Type B pancreatic cell (in vitro differentiated cells): ENCODE measurements at regions not wholly inside any gene's neighbourhood (a gene's known extent, or its start where the extent isn't known, plus 50 kb on each side); places are given as distances from the start of the nearest gene placed in this dataset.

Experiments
- DNase-seq: peaks from one replicate; pipeline ENCODE4 v3.0.0; 2021; ENCODE audit warnings: mixed read lengths; ENCODE audit not compliant: unreplicated experiment; ENCODE audit errors: extremely low spot score
- H3K27ac Mint-ChIP-seq: 2 replicates; pipeline ENCODE4 v1.8.0; 2021; ENCODE audit warnings: mild to moderate bottlenecking, mixed read lengths
- H3K27me3 Mint-ChIP-seq: 2 replicates; pipeline ENCODE4 v1.8.0; 2021; ENCODE audit warnings: mixed read lengths
- H3K36me3 Mint-ChIP-seq: 2 replicates; pipeline ENCODE4 v1.8.0; 2021; ENCODE audit warnings: mixed read lengths
- H3K4me1 Mint-ChIP-seq: one replicate; pipeline ENCODE4 v1.8.0; 2021; ENCODE audit warnings: mixed read lengths; ENCODE audit not compliant: unreplicated experiment
- H3K4me3 Mint-ChIP-seq: 2 replicates; pipeline ENCODE4 v1.8.0; 2021; ENCODE audit warnings: mild to moderate bottlenecking, mixed read lengths
- H3K9me3 Mint-ChIP-seq: 2 replicates; pipeline ENCODE4 v1.8.0; 2021; ENCODE audit warnings: mixed read lengths
- TF ChIP-seq, protein P1 (sequence below): fragments of 200-600 bp; sonication (generic); conservative IDR thresholded peaks from 2 replicates; pipeline ENCODE4 v1.5.0; 2021; ENCODE audit warnings: antibody characterized with exemption, mild to moderate bottlenecking

DNA sequence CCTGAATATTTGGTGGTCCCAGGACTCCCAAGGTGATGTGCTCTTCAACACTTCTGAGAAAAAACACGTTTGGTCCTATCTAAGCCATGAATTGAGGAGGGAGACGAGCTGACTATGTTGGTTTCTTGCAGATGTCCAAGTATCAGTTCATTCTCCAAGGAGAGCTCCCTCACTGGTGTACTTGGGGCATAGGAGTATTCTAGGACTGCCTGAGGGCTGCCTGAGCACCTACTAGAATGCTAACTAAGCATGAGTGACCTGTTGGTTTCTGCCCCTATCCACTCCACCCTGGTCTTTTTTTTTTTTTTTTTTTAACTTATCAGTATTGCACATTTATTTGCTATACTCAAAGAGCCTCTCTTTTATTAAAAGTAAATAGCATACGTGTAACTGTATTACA lies 200.5 kb upstream of the FANCL start:
- DNase-seq: no peak
- TF ChIP-seq, protein P1, sequence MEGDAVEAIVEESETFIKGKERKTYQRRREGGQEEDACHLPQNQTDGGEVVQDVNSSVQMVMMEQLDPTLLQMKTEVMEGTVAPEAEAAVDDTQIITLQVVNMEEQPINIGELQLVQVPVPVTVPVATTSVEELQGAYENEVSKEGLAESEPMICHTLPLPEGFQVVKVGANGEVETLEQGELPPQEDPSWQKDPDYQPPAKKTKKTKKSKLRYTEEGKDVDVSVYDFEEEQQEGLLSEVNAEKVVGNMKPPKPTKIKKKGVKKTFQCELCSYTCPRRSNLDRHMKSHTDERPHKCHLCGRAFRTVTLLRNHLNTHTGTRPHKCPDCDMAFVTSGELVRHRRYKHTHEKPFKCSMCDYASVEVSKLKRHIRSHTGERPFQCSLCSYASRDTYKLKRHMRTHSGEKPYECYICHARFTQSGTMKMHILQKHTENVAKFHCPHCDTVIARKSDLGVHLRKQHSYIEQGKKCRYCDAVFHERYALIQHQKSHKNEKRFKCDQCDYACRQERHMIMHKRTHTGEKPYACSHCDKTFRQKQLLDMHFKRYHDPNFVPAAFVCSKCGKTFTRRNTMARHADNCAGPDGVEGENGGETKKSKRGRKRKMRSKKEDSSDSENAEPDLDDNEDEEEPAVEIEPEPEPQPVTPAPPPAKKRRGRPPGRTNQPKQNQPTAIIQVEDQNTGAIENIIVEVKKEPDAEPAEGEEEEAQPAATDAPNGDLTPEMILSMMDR: no peak
- Mint-ChIP-seq H3K4me3 (no peak overlapping the region), H3K36me3 (no peaks in the 10 kb centered on the region), H3K27me3 (no peaks in the 10 kb centered on the region), H3K27ac (no peak overlapping the region), H3K9me3 (no peaks in the 10 kb centered on the region), H3K4me1 (no peaks in the 10 kb centered on the region)

DNA sequence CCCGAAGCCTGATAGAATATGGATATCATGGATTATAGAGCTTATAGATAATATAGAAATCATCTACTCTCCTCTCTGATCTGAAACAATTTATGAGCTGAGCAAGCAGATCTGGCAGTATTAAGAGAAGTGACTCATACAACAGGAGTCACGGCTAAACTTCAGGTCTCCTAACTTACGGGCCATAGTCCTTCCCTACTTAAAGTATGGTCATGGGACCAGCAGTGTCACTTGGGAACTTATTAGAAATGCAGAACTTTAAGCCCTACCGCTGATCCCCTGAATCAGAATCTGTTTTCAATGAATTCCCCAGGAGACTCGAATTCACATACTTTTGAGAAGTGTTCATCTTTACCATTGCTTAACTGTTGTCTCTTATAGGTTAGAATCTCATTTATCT lies 195.7 kb upstream of the FANCL start:
- Mint-ChIP-seq H3K27me3 (no peaks in the 10 kb centered on the region), H3K36me3 (no peaks in the 10 kb centered on the region), H3K4me1 (no peaks in the 10 kb centered on the region), H3K9me3 (no peaks in the 10 kb centered on the region), H3K4me3 (no peak overlapping the region), H3K27ac (no peak overlapping the region)
- no peak for DNase-seq
- TF ChIP-seq, protein P1: no peak

DNA sequence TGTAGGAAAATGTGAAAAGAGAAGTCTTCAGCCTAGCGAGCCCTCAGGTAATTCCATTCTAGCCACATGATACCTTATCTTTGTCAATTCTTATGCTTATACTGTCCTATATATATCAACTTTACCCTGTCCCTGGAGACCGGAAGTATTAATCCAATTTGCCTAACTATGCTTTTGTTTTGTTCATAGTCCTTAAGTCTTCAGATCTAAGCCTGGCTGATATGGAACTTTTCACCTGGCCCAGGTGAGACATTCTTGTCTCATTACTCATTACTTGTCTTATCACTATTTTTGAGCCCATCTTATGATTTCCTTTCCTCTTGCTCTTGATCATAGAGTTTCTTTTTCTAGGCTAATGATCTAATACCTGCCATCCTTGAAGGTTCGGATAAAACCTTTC lies 194.1 kb upstream of the FANCL start:
- H3K36me3 Mint-ChIP-seq: no peaks in the 10 kb centered on the region
- TF ChIP-seq, protein P1: no peak
- H3K4me1 Mint-ChIP-seq: no peaks in the 10 kb centered on the region
- no peak for DNase-seq
- no peaks in the 10 kb centered on the region for H3K9me3 Mint-ChIP-seq
- no peaks in the 10 kb centered on the region for H3K27me3 Mint-ChIP-seq
- H3K27ac Mint-ChIP-seq: no peak overlapping the region
- H3K4me3 Mint-ChIP-seq: no peak overlapping the region

DNA sequence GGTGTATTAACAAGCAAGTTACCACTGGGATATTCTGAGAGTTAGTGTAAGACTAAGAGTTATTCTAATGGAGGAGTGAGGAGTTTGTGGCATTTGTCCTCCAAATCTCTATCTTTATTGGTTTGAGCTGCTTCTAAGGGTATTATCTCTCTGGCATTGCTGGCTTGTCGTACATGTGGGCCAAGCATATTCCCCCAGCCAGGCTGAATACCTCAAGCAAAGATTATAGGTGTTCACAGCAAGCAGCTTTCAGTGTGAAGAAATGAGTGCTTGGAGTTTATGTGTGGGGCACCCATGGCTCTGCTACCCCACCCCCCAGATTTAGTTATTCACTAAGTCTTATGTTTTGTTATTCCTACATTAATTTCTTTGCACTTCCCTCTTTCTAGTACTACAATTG lies 193.6 kb upstream of the FANCL start:
- TF ChIP-seq, protein P1: no peak
- Mint-ChIP-seq H3K36me3 (no peaks in the 10 kb centered on the region), H3K27ac (no peak overlapping the region), H3K4me1 (no peaks in the 10 kb centered on the region), H3K9me3 (no peaks in the 10 kb centered on the region), H3K27me3 (no peaks in the 10 kb centered on the region), H3K4me3 (no peak overlapping the region)
- no peak for DNase-seq

DNA sequence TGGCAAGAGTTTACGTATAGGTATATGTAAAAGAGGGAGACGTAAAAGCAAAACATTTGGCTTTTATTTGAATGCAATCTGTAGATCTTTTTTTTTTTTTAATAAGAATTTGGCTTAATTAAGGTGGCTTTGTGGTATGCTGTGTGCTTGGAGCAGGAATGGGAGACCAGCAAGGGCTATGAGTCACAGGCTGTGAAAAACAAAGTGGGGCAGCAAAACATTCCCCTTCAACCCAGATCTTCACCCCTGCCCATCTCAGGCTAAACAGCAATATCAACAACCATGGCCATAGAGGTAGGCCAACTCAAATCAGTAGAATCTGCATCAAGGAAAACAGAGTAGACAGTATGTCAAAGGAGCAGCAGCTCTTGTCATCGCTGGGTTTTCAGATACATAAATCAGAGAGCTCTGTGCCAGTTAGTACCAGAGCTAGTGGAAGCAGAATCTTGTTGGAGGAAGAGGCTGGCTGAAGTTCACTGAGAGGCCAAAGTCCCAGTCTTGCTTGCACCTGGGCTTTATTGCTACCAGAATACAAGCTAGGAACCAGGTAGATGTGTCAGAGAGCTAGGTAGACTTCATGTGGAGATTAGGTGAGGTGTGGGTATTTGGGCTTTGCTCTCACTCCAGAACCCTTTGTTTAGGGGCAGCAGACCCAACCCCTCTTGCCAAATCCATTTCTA lies 191.5 kb upstream of the FANCL start:
- Mint-ChIP-seq H3K27ac (no peak overlapping the region), H3K4me3 (no peak overlapping the region), H3K36me3 (no peaks in the 10 kb centered on the region), H3K27me3 (peaks cover 7% of the 10 kb centered on the region), H3K9me3 (no peaks in the 10 kb centered on the region), H3K4me1 (peaks cover 5% of the 10 kb centered on the region)
- TF ChIP-seq, protein P1: no peak
- DNase-seq: no peak
